RCC 7860 (cell line): ENCODE measurements at regions not wholly inside any gene's neighbourhood (a gene's known extent, or its start where the extent isn't known, plus 50 kb on each side); places are given as distances from the start of the nearest gene placed in this dataset.
"Not testable (repeated sequence)": the region's sequence is repeated elsewhere in the genome, so short reads cannot be mapped to it uniquely, and the experiment has no call there.

Experiments
- DNase-seq: peaks from one replicate; pipeline ENCODE4 v3.0.0-alpha.2; 2015; ENCODE audit warnings: low spot score
- FAIRE-seq: peaks from 2 replicates; lab custom pipeline; 2012; peaks lifted over from hg19 to GRCh38; lab: Jason Lieb, UNC

- DNase-seq (no peak), FAIRE-seq (no peak)
Measured at GRCh38 chr3:117836296-117836695, 1126.7 kb downstream of the TUSC7 start.

GRCh38 chr3:117837391-117837790 lies 1127.8 kb downstream of the TUSC7 start:
- no peak for FAIRE-seq
- no peak for DNase-seq

GRCh38 chr3:117842086-117842485 lies 1132.5 kb downstream of the TUSC7 start:
- DNase-seq (no peak), FAIRE-seq (no peak)

GRCh38 chr3:117843356-117843755 lies 1133.8 kb downstream of the TUSC7 start:
- FAIRE-seq (no peak), DNase-seq (no peak)

GRCh38 chr3:117844676-117845075 lies 1135.1 kb downstream of the TUSC7 start:
- DNase-seq (peak; percentile 26), FAIRE-seq (no peak)

GRCh38 chr3:117846238-117846637 lies 1136.7 kb downstream of the TUSC7 start:
- FAIRE-seq (no peak), DNase-seq (no peak)

GRCh38 chr3:117848606-117849005 lies 1139.0 kb downstream of the TUSC7 start:
- FAIRE-seq (no peak), DNase-seq (no peak)

GRCh38 chr3:117853923-117854668 lies 1144.5 kb downstream of the TUSC7 start:
- FAIRE-seq (peak; percentile 30), DNase-seq (peak; percentile 22)

GRCh38 chr3:117856354-117856753 lies 1146.8 kb downstream of the TUSC7 start:
- FAIRE-seq (no peak), DNase-seq (no peak)

GRCh38 chr3:117863146-117863545 lies 1153.6 kb downstream of the TUSC7 start:
- FAIRE-seq (no peak), DNase-seq (no peak)

GRCh38 chr3:117865338-117865737 lies 1155.8 kb downstream of the TUSC7 start:
- FAIRE-seq, result no peak

GRCh38 chr3:117868766-117869165 lies 1159.2 kb downstream of the TUSC7 start:
- no peak for DNase-seq

More at GRCh38 chr3:117865338-117865737, 1155.8 kb downstream of the TUSC7 start:
- no peak for DNase-seq

GRCh38 chr3:117871934-117872333 lies 1162.4 kb downstream of the TUSC7 start:
- no peak for FAIRE-seq
- no peak for DNase-seq

More at GRCh38 chr3:117868766-117869165, 1159.2 kb downstream of the TUSC7 start:
- FAIRE-seq, result no peak

GRCh38 chr3:117872594-117873248 lies 1161.9 kb downstream of the IGSF11 start:
- DNase-seq, FAIRE-seq: not testable (repeated sequence)

- DNase-seq (no peak), FAIRE-seq (no peak)
Measured at GRCh38 chr3:117873249-117873600, 1161.4 kb downstream of the IGSF11 start.

- DNase-seq (no peak), FAIRE-seq (no peak)
Measured at GRCh38 chr3:117874028-117874690, 1160.5 kb downstream of the IGSF11 start.

- peak; percentile 42 for FAIRE-seq
Measured at GRCh38 chr3:117874904-117875874, 1159.5 kb downstream of the IGSF11 start.

GRCh38 chr3:117875887-117876286 lies 1158.8 kb downstream of the IGSF11 start:
- DNase-seq (no peak), FAIRE-seq (no peak)

More at GRCh38 chr3:117874904-117875874, 1159.5 kb downstream of the IGSF11 start:
- DNase-seq, result no peak

GRCh38 chr3:117880638-117881037 lies 1154.0 kb downstream of the IGSF11 start:
- DNase-seq, result no peak
- FAIRE-seq, result no peak

GRCh38 chr3:117881210-117881609 lies 1153.4 kb downstream of the IGSF11 start:
- no peak for DNase-seq
- FAIRE-seq, result no peak
